Smooth muscle cell (in vitro differentiated cells): ENCODE measurements at regions not wholly inside any gene's neighbourhood (a gene's known extent, or its start where the extent isn't known, plus 50 kb on each side); places are given as distances from the start of the nearest gene placed in this dataset.

Experiments used
- DNase-seq: peaks from one replicate; lab custom pipeline; 2025; ENCODE audit not compliant: unreplicated experiment; lab: John Stamatoyannopoulos, UW
- H2AFZ ChIP-seq: fragments of 200-600 bp; sonication (generic); 2 replicates; pipeline ENCODE4 v1.6.0; 2016; ENCODE audit warnings: antibody characterized with exemption, low read depth, mild to moderate bottlenecking
- H3F3A ChIP-seq: fragments of 200-600 bp; sonication (generic); 2 replicates; pipeline ENCODE4 v1.6.0; 2017; ENCODE audit warnings: antibody characterized with exemption, low read depth
- H3K27ac ChIP-seq: fragments of 200-600 bp; sonication (generic); 2 replicates; pipeline ENCODE4 v1.5.1; 2016; ENCODE audit warnings: low read depth, mild to moderate bottlenecking
- H3K27me3 ChIP-seq: fragments of 200-600 bp; sonication (generic); 2 replicates; pipeline ENCODE4 v1.6.1; 2016; ENCODE audit warnings: low read depth, mild to moderate bottlenecking
- H3K36me3 ChIP-seq: fragments of 200-600 bp; sonication (generic); 2 replicates; pipeline ENCODE4 v1.5.1; 2016; ENCODE audit warnings: low read depth
- H3K4me1 ChIP-seq: fragments of 200-600 bp; sonication (generic); 2 replicates; pipeline ENCODE4 v1.5.1; 2016; ENCODE audit warnings: low read depth
- H3K4me2 ChIP-seq: fragments of 200-600 bp; sonication (generic); 2 replicates; pipeline ENCODE4 v1.6.0; 2016; ENCODE audit warnings: mild to moderate bottlenecking
- H3K4me3 ChIP-seq: fragments of 200-600 bp; sonication (generic); 2 replicates; pipeline ENCODE4 v1.5.1; 2016; ENCODE audit warnings: mild to moderate bottlenecking
- H3K79me2 ChIP-seq: fragments of 200-600 bp; sonication (generic); 2 replicates; pipeline ENCODE4 v1.6.0; 2016; ENCODE audit warnings: low read depth, mild to moderate bottlenecking
- H3K9ac ChIP-seq: fragments of 200-600 bp; sonication (generic); 2 replicates; pipeline ENCODE4 v1.6.0; 2016; ENCODE audit warnings: low read depth
- H3K9me3 ChIP-seq: fragments of 200-600 bp; sonication (generic); replicated peaks from 2 replicates; pipeline ENCODE4 v1.5.1; 2016; ENCODE audit warnings: low read depth
- H4K20me1 ChIP-seq: fragments of 200-600 bp; sonication (generic); 2 replicates; pipeline ENCODE4 v1.6.0; 2016; ENCODE audit warnings: low read depth
- WGBS: methylation state at CpG from one replicate; pipeline ENCODE4 v1.1.7; 2016; ENCODE audit warnings: low lambda C conversion rate; 5-methylcytosine and 5-hydroxymethylcytosine counted together
- TF ChIP-seq, protein P1 (sequence below): fragments of 200-600 bp; sonication (generic); IDR thresholded peaks from 2 replicates; pipeline ENCODE4 v1.5.1; 2017; ENCODE audit warnings: borderline replicate concordance, mild to moderate bottlenecking, antibody characterized with exemption; ENCODE audit not compliant: insufficient read depth, poor library complexity, severe bottlenecking

DNA sequence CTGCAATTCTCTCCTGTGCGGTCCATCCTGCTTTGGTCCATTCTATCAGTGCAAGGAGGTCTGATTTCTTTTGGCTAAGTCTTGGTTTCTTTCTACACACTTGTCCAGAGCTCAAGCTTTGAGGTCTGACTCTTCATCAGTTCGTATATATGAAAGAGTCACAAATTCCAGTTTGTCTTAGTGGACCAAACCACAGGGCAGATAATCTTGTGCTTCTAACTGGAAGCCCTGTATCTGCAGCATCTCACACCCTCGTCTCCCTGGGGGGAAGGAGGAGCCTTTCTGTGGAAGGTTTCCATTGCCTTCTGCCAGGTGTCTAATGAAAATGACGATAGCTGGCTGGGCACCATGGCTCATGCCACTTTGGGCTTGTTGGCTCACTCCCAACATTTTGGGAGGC, 148.5 kb downstream of the SPP2 start:
- no peak overlapping the region for H3K27ac ChIP-seq
- no peaks in the 10 kb centered on the region for H3K27me3 ChIP-seq
- no peaks in the 10 kb centered on the region for H3K4me1 ChIP-seq
- H3K9ac ChIP-seq, result no peak overlapping the region
- no peaks in the 10 kb centered on the region for H4K20me1 ChIP-seq
- H3K9me3 ChIP-seq, result no peaks in the 10 kb centered on the region
- no peak overlapping the region for H2AFZ ChIP-seq
- no peaks in the 10 kb centered on the region for H3K79me2 ChIP-seq
- no peak for DNase-seq
- TF ChIP-seq, protein P1, sequence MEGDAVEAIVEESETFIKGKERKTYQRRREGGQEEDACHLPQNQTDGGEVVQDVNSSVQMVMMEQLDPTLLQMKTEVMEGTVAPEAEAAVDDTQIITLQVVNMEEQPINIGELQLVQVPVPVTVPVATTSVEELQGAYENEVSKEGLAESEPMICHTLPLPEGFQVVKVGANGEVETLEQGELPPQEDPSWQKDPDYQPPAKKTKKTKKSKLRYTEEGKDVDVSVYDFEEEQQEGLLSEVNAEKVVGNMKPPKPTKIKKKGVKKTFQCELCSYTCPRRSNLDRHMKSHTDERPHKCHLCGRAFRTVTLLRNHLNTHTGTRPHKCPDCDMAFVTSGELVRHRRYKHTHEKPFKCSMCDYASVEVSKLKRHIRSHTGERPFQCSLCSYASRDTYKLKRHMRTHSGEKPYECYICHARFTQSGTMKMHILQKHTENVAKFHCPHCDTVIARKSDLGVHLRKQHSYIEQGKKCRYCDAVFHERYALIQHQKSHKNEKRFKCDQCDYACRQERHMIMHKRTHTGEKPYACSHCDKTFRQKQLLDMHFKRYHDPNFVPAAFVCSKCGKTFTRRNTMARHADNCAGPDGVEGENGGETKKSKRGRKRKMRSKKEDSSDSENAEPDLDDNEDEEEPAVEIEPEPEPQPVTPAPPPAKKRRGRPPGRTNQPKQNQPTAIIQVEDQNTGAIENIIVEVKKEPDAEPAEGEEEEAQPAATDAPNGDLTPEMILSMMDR, result no peak
- 38% methylated on average over 4 of the region's 4 CpGs for WGBS
- H3F3A ChIP-seq, result peaks cover 4% of the 10 kb centered on the region
- no peaks in the 10 kb centered on the region for H3K36me3 ChIP-seq
- peak overlapping the region; percentile 16 for H3K4me2 ChIP-seq
- no peak overlapping the region for H3K4me3 ChIP-seq

DNA sequence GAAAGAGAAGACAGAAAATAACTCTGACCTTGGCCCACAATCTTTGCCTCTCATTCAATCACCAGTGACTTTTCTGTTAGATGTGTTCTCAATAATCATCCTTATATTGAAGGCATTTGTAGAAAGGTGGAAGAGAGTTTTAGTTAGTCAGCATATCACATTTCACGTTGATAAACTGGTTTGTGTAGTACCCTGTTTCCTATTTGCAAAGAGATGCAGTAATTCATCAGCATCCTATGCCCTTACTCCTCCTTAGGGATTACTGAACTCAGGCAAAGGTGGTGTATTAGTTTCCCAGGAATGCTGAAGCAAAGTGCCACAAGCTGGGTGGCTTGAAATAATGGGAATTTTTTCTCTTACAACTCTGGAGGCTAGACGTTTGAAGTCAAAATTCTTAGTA, 145.0 kb downstream of the SPP2 start:
- Histone ChIP-seq H4K20me1 (no peaks in the 10 kb centered on the region), H3K36me3 (no peaks in the 10 kb centered on the region), H3K4me2 (no peak overlapping the region), H3K9me3 (no peaks in the 10 kb centered on the region), H3K79me2 (no peaks in the 10 kb centered on the region), H3K27ac (no peak overlapping the region), H3F3A (no peaks in the 10 kb centered on the region), H3K9ac (no peak overlapping the region), H3K27me3 (no peaks in the 10 kb centered on the region), H2AFZ (no peak overlapping the region), H3K4me3 (no peak overlapping the region), H3K4me1 (no peaks in the 10 kb centered on the region)
- TF ChIP-seq, protein P1, result no peak
- WGBS, result 79% methylated on average over 2 of the region's 2 CpGs
- DNase-seq, result no peak

DNA sequence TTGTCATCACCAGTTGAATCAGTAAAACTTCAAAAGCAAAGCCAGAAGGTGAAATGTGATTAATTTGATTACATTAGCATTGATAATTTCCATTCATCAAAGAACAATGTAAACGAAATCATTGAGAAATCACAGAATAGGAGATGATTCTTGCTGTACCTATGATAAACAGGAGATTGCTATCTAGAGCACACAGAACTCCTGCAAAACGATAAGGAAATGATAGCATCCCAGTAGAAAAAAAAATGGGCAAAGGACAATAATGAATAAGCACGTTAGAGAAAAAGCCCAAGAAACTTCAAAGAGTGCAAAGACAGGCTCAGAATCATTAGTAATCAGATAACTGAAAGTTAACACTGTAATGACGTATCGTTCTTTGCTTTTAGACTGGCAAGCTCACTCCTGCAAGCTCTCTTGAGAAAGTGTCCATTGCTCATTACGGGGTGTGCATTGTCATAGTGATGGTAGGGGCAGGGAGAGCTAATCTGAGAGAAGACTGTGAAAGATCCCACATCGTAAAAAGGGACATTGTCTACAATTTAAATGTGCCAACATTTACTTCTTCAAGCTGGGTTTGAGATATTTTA, 143.6 kb downstream of the SPP2 start:
- H3K9ac ChIP-seq, result no peak overlapping the region
- H3K4me1 ChIP-seq, result no peaks in the 10 kb centered on the region
- H3K4me2 ChIP-seq, result no peak overlapping the region
- H3K27ac ChIP-seq, result no peak overlapping the region
- H2AFZ ChIP-seq, result no peak overlapping the region
- no peaks in the 10 kb centered on the region for H3F3A ChIP-seq
- H3K27me3 ChIP-seq, result no peaks in the 10 kb centered on the region
- H3K4me3 ChIP-seq, result no peak overlapping the region
- no peaks in the 10 kb centered on the region for H3K36me3 ChIP-seq
- no peaks in the 10 kb centered on the region for H3K9me3 ChIP-seq
- no peaks in the 10 kb centered on the region for H3K79me2 ChIP-seq
- no peaks in the 10 kb centered on the region for H4K20me1 ChIP-seq
- 76% methylated on average over 7 of the region's 7 CpGs for WGBS
- no peak for DNase-seq
- TF ChIP-seq, protein P1, result no peak

DNA sequence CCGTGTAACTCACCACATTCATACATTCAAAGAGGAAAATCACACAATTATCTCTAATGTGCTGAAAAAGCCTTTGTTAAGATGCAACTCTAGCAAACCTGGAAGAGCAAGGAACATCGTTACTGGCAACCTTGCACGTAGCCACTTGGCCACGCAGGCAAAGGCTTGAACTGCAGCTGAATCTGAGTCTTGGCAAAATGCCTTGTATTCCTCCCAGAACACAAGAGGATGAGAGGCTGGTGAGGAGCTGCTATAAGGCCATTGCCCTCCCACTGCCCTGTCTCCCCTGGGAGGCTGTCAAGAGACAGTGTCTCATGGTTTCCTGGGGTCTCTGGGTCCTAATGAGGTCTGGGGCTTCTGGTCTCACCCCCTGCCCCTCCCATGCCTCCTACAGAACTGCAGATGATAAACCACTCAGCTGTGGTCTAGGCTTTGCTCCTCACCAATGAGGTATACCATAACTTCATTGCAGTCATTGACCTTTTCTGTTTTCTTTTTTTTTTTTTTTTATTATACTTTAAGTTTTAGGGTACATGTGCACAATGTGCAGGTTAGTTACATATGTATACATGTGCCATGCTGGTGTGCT, 141.4 kb downstream of the SPP2 start:
- peaks cover 3% of the 10 kb centered on the region for H3K27me3 ChIP-seq
- no peaks in the 10 kb centered on the region for H3K36me3 ChIP-seq
- H2AFZ ChIP-seq, result no peak overlapping the region
- no peaks in the 10 kb centered on the region for H3F3A ChIP-seq
- TF ChIP-seq, protein P1, result no peak
- H3K4me3 ChIP-seq, result no peak overlapping the region
- no peaks in the 10 kb centered on the region for H3K4me1 ChIP-seq
- no peaks in the 10 kb centered on the region for H3K9me3 ChIP-seq
- 76% methylated on average over 4 of the region's 4 CpGs for WGBS
- no peaks in the 10 kb centered on the region for H4K20me1 ChIP-seq
- H3K4me2 ChIP-seq, result no peak overlapping the region
- no peak overlapping the region for H3K27ac ChIP-seq
- no peak for DNase-seq
- H3K79me2 ChIP-seq, result no peaks in the 10 kb centered on the region
- no peak overlapping the region for H3K9ac ChIP-seq
